ENCODE measurements at regions not wholly inside any gene's neighbourhood (a gene's known extent, or its start where the extent isn't known, plus 50 kb on each side); places are given as distances from the start of the nearest gene placed in this dataset.
A peak's percentile ranks its signal among the peaks of the same experiment; 100 is the strongest.

DNA sequence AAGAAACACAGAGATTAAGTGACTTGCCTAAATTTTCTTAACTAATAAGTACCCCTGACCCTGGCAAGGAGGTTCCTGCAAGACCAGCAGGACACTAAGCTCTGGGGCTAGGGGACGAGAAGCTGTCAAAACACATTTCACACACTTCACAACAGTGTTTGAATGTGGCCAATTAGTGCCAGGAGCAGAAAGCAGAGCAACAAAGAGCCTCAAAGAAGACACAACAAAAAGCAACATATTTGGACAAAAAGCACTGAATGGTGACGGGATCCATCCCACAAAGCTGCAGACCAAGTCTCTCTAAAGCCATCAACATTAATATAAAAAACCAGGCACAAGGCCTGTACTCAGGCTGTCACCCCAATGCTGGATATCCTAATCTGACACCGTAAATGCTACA lies 361.9 kb upstream of the RASGEF1B start:
- Mint-ChIP-seq H3K27me3 (ENCODE audit: low read depth) (no peaks in the 10 kb centered on the region), H3K9me3 (no peaks in the 10 kb centered on the region), H3K36me3 (ENCODE audit: insufficient read depth) (no peaks in the 10 kb centered on the region), H3K4me1 (ENCODE audit: low read depth) (no peaks in the 10 kb centered on the region), H3K4me3 (no peak overlapping the region)
- ATAC-seq (no peak), DNase-seq (no peak)

DNA sequence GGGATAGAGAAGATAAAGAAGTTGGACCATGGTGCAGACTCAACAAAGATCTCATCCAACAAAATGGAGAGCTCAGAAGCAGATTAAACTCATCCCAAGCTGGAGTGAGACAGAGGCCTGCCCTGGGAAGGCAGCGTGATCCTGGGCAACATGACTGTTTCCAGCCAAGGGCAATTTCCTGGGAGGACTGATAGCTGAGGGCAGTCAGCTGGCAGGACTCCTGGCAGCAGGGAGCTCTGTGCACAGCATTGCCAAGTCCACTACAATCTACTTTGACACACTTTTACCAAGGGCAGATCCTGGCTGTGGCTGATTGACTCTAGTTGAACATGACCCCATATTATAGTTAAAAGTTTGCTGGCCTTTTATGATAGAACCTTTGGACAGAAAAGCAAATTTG lies 357.3 kb upstream of the RASGEF1B start:
- DNase-seq (no peak), ATAC-seq (no peak)
- Mint-ChIP-seq H3K4me3 (no peak overlapping the region), H3K4me1 (ENCODE audit: low read depth) (peaks cover 10% of the 10 kb centered on the region), H3K9me3 (no peaks in the 10 kb centered on the region), H3K36me3 (ENCODE audit: insufficient read depth) (no peaks in the 10 kb centered on the region), H3K27me3 (ENCODE audit: low read depth) (peaks cover 2% of the 10 kb centered on the region)

DNA sequence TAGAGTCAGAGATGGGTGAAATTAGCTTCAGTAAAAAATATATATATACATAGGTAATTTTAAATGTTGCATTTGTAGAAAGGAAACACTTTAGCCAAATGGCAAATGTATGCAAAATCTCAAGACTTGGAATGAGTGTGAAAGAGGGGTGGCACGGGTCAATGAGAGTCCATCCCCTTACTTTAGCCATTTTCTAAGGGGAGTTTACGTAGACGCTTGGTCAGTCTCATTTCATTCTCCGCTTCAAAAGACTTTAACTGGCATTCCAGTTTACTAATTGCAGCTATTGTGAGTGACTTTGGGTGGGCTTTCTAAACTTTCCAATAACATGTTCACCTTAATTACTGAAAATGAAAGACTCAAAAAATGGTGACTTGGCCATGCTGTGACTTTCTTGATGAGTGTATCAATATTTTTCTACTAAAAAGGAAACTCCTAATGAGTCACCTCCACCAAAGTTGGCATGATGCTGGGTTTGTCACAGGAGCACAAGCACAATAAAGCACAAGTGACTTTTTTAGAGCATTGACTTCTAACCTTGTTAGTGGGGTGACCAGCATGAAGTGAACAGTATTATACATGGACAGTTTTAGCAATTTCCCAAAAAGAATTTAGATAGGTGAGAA lies 356.0 kb upstream of the RASGEF1B start:
- H3K27me3 Mint-ChIP-seq (ENCODE audit: low read depth) = peaks cover 2% of the 10 kb centered on the region
- H3K36me3 Mint-ChIP-seq (ENCODE audit: insufficient read depth) = no peaks in the 10 kb centered on the region
- no peak overlapping the region for H3K4me3 Mint-ChIP-seq
- ATAC-seq = peak; percentile 96 to 97
- peaks cover 10% of the 10 kb centered on the region for H3K4me1 Mint-ChIP-seq (ENCODE audit: low read depth)
- H3K9me3 Mint-ChIP-seq = no peaks in the 10 kb centered on the region
- DNase-seq = no peak

DNA sequence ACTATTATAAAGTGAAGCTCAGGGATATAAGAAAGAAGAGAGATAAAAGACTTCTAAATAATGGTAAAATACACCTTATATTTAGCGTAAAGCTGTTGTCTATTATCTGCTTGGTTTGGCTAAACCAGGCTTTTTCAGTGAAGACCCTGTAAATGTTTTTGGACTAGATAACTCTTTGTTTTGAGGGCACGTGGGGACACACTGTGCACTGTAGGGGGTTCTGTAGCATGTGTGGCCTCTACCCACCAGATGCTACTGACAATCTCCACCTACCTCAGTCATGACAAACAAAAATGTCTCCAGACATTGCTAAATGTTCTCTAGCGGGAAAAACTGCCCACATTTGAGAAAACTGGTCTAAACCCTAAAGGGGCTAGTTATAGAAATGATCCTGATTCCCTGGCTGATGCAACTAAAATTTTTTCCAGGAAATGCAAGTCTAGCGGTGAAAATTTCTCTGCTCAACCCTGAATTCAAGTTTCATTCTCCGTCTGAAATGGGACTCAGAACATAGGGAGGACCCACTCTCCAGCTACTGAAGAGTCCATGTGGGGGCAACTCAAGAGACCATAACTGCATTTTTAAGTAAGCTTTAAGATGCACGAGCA lies 355.2 kb upstream of the RASGEF1B start:
- ATAC-seq (no peak), DNase-seq (no peak)
- Mint-ChIP-seq H3K4me3 (no peak overlapping the region), H3K27me3 (ENCODE audit: low read depth) (peaks cover 2% of the 10 kb centered on the region), H3K36me3 (ENCODE audit: insufficient read depth) (no peaks in the 10 kb centered on the region), H3K9me3 (no peaks in the 10 kb centered on the region), H3K4me1 (ENCODE audit: low read depth) (peaks cover 10% of the 10 kb centered on the region)

DNA sequence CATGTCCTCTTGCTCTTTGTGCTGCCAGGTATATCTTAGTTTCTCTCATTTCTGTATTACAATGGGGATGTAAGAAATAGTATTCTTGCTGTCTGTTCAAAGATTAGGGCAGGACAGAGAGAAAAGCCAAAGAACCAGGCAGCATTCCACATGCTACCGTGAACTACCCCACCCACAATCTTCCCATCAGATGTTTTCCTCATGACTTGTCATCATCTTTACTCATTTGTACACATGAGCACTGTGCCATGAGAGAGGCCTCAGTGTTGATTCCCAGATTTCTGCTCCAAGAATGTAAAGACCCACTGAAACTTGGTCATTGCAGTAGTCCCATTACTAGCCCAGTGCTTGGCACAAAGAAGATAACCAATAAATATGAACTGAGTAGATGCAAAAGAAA lies 354.6 kb upstream of the RASGEF1B start:
- Mint-ChIP-seq H3K4me3 (no peak overlapping the region), H3K27me3 (ENCODE audit: low read depth) (peaks cover 2% of the 10 kb centered on the region), H3K36me3 (ENCODE audit: insufficient read depth) (no peaks in the 10 kb centered on the region), H3K9me3 (no peaks in the 10 kb centered on the region), H3K4me1 (ENCODE audit: low read depth) (peaks cover 10% of the 10 kb centered on the region)
- no peak for DNase-seq
- no peak for ATAC-seq

DNA sequence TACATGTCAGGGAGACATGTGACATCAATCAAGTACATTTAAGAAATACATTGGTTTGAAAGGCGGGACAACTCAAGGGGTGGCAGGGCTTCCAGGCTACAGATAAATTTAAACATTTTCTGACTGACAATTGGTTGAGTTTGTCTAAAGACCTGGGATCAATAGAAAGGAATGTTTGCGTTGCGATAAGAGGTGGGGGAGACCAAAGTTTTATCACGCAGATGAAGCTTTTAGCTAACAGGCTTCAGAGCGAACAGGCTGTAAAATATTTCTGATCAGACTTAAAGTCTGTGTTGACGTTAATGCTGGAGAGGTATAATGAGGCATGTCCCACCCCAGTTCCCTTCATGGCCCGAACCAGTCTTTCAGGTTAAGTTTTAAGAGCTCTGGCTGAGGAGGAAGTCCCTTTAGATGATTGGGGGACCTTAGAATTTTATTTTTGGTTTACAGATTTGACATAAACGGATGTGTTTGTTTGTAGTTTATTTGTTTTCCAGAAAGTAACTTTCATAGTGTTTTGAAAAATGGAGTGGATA lies 346.7 kb upstream of the RASGEF1B start:
- no peak overlapping the region for H3K4me3 Mint-ChIP-seq
- peaks cover 15% of the 10 kb centered on the region for H3K27me3 Mint-ChIP-seq (ENCODE audit: low read depth)
- H3K4me1 Mint-ChIP-seq (ENCODE audit: low read depth) = no peaks in the 10 kb centered on the region
- no peaks in the 10 kb centered on the region for H3K36me3 Mint-ChIP-seq (ENCODE audit: insufficient read depth)
- no peaks in the 10 kb centered on the region for H3K9me3 Mint-ChIP-seq
- DNase-seq = no peak
- no peak for ATAC-seq

DNA sequence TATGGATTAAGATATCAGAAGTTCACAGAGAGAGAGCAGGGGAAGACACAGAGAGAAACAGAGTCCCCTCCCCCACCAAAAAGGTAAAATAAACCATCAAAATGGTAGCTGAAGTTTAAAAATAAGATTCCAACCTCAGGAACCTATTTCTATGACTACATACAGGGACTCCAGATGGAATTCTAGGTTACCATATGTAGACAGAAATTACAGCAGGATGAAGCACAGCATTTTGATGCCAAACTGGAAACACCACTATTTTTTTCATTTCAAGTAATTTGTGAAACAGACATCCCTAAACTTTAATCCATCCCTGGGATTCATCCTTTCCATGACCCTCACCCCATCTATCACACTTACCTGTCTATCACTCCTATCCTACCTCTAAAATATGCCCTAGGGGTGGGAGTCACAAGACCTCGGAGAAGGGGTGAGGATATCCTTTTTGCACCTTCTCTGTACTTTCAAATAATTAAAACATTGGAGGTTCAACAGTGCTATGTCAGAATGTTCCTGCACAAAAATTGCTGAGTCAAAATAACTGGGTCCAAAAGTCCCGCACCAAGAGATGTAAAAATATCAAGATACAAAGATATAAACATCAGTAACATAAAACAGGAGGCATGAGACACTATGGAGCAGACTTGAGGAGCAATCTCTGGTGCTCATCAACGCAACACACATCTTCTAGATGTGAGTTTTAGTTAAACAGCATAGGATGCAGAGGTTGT lies 344.5 kb upstream of the RASGEF1B start:
- DNase-seq (no peak), ATAC-seq (no peak)
- no peak overlapping the region for H3K4me3 Mint-ChIP-seq
- no peaks in the 10 kb centered on the region for H3K36me3 Mint-ChIP-seq (ENCODE audit: insufficient read depth)
- no peaks in the 10 kb centered on the region for H3K4me1 Mint-ChIP-seq (ENCODE audit: low read depth)
- no peaks in the 10 kb centered on the region for H3K9me3 Mint-ChIP-seq
- peaks cover 17% of the 10 kb centered on the region for H3K27me3 Mint-ChIP-seq (ENCODE audit: low read depth)

DNA sequence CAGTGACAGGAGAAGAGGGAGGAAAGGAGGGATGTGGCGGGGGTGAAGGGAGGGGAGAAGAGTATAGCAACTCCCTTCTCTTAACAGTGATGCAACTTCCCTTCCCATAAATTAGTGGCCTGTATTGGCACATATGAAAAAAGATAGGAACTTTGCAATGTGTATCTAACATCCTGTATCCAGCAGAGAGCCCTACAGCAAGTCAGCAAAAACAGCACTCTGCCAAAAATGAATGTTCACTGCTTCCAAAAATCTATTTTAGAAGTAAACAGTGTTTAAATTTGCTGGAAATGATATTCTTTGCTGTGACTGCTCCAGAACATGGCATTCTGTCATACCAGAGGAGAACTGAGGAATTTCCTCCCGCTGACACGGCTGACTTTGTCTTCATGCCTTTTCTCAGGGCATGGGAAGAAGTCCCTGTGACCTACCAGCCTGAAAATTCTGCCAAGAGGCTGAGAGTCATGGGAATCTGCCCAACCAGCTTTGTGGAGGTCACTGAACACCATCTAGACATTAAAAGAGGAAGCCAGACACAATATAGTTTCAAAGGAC lies 343.4 kb upstream of the RASGEF1B start:
- Mint-ChIP-seq H3K27me3 (ENCODE audit: low read depth) (peaks cover 16% of the 10 kb centered on the region), H3K36me3 (ENCODE audit: insufficient read depth) (no peaks in the 10 kb centered on the region), H3K9me3 (no peaks in the 10 kb centered on the region), H3K4me1 (ENCODE audit: low read depth) (no peaks in the 10 kb centered on the region), H3K4me3 (no peak overlapping the region)
- ATAC-seq = no peak
- DNase-seq = no peak

DNA sequence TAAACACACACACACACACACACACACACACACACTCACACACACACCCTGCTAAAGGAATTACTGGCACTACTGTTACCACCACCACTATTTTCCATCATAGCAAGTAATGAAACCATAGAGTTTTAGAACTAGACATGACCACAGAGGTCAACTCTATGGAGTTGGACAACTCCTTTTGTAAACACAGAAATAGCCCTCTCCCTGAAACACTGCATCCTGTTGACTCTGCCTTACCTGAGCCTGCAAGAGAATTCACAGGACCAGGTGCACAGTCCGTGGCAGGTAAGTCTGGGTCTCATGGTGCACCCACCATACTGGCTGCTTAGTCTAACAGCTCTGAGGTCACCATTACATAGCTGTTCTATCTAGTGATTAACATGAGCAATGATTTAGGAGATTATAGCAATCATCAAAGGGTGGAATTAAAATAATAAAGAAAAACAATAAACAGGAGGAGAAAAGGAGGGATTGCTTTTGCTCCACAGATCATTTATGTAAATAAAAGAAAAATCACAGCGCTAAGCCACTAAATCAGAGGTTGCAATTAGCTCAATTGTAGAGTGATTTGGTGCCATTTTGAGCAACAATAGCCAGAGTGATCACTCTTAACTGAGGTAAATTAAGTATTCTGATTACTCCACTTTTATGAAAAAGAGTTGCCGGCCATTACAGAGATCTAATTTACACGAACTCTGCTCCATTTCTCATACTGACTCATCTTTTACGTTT lies 340.0 kb upstream of the RASGEF1B start:
- Mint-ChIP-seq H3K4me1 (ENCODE audit: low read depth) (peaks cover 4% of the 10 kb centered on the region), H3K4me3 (no peak overlapping the region)

DNA sequence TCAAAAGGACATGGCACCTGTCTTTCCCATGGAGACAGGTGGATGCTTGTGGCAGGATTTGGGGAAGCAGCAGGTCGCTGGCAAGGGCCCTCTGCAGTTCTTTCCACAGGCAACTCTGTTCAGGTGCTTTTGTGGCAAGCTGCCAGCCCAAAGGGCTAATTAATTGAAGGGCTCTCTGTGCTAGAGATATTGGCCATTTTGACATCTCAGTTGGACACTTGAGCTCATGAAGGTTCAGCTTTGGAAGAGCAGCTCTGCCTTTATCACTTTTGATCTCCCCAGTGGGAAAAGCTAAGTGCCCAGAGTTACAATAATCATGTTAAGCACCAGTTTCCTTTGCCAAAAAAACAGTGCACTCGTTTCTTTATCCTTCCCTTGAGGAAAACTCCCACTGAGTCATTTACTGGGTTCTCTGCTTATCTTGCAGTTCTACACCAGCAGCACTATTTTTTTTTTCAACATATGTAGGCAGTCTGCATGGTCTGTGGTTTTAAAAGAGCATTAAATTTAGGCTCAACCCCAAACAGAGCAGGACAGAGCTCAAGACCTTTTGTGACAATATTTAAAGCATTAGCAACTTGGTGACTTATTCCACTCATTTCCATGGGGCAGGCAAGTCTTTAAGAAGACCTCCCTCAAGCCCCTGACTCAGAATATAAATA lies 336.4 kb upstream of the RASGEF1B start:
- Mint-ChIP-seq H3K9me3 (no peaks in the 10 kb centered on the region), H3K4me1 (ENCODE audit: low read depth) (peaks cover 4% of the 10 kb centered on the region), H3K36me3 (ENCODE audit: insufficient read depth) (no peaks in the 10 kb centered on the region), H3K4me3 (no peak overlapping the region), H3K27me3 (ENCODE audit: low read depth) (peaks cover 7% of the 10 kb centered on the region)
- no peak for ATAC-seq
- DNase-seq = no peak

More for the DNA sequence above, 340.0 kb upstream of the RASGEF1B start:
- H3K27me3 Mint-ChIP-seq (ENCODE audit: low read depth) = peaks cover 11% of the 10 kb centered on the region
- no peaks in the 10 kb centered on the region for H3K9me3 Mint-ChIP-seq
- DNase-seq (no peak), ATAC-seq (no peak)
- H3K36me3 Mint-ChIP-seq (ENCODE audit: insufficient read depth) = no peaks in the 10 kb centered on the region

DNA sequence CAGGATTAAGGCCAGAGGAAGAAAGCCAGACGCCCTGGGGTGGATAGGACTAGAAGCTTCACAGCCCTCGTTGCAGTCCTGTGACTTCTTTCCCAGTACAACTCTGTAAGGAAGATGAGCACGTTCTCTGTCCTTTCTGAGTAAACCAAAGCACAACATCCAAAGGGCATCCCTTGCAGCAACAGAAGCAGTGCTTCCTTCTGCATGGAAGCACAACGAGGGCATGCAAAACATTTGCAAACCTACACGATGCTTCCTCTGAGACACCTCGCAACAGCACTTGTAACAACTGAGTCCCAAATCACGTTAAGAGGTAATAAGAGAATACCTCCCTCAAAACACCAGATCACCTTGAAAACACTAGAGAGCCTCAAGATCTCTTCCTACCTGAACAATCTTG lies 335.7 kb upstream of the RASGEF1B start:
- DNase-seq (no peak), ATAC-seq (no peak)
- H3K36me3 Mint-ChIP-seq (ENCODE audit: insufficient read depth) = no peaks in the 10 kb centered on the region
- peaks cover 4% of the 10 kb centered on the region for H3K4me1 Mint-ChIP-seq (ENCODE audit: low read depth)
- no peak overlapping the region for H3K4me3 Mint-ChIP-seq
- H3K27me3 Mint-ChIP-seq (ENCODE audit: low read depth) = peaks cover 5% of the 10 kb centered on the region
- no peaks in the 10 kb centered on the region for H3K9me3 Mint-ChIP-seq

DNA sequence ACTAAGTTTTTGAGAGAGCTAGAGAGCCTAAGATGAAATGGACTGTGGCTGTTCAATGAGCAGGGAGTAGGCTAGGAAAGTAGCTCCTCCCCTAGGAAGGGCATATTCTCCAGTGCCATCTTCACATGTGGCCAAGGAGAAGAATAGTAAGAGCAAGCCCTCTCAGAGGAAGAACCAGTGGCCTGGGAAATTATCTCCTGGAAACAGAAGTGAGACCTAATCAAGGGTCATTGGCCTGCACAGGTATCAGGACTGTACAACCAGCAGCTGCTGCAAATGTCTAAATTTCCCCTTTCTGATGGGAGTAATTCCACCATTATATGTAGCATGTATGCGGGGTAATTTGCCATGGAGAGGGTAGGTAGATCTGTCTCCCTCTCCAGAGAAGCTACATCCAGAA lies 334.8 kb upstream of the RASGEF1B start:
- ATAC-seq (no peak), DNase-seq (no peak)
- no peak overlapping the region for H3K4me3 Mint-ChIP-seq
- peaks cover 4% of the 10 kb centered on the region for H3K4me1 Mint-ChIP-seq (ENCODE audit: low read depth)
- H3K27me3 Mint-ChIP-seq (ENCODE audit: low read depth) = peaks cover 4% of the 10 kb centered on the region
- no peaks in the 10 kb centered on the region for H3K9me3 Mint-ChIP-seq
- H3K36me3 Mint-ChIP-seq (ENCODE audit: insufficient read depth) = no peaks in the 10 kb centered on the region

DNA sequence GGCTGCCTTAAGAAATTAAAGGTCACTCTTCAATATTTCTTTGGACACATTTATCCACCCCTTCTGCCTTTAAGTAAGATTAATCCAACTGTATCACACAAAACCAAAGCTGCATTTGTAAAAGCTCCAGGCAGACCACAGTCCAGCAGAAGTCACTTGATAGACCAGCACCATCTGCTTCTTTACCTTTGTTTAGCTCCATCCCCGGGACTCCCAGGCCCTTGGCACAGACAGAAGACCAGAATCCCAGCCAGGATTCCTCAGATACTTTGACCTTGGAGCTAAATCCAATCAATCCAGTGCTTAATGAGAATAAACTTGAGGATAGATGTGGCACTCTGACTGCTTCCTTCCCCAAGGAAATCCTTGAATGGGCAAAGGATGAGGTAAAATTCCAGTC lies 333.1 kb upstream of the RASGEF1B start:
- no peaks in the 10 kb centered on the region for H3K36me3 Mint-ChIP-seq (ENCODE audit: insufficient read depth)
- no peak for DNase-seq
- H3K4me1 Mint-ChIP-seq (ENCODE audit: low read depth) = peaks cover 4% of the 10 kb centered on the region
- ATAC-seq = no peak
- no peak overlapping the region for H3K4me3 Mint-ChIP-seq
- no peaks in the 10 kb centered on the region for H3K9me3 Mint-ChIP-seq
- peaks cover 2% of the 10 kb centered on the region for H3K27me3 Mint-ChIP-seq (ENCODE audit: low read depth)
